22Rv1 (cell line): ENCODE measurements at regions not wholly inside any gene's neighbourhood (a gene's known extent, or its start where the extent isn't known, plus 50 kb on each side); places are given as distances from the start of the nearest gene placed in this dataset.

Source experiments
- ZFX ChIP-seq: fragments of 450-650 bp; IDR thresholded peaks from 2 replicates; pipeline ENCODE4 v1.6.1; 2017; ENCODE audit warnings: antibody characterized with exemption, borderline replicate concordance
- TF ChIP-seq, protein P1 (sequence below): fragments of 450-650 bp; IDR thresholded peaks from 2 replicates; pipeline ENCODE4 v1.5.1; 2017; ENCODE audit warnings: mild to moderate bottlenecking

DNA sequence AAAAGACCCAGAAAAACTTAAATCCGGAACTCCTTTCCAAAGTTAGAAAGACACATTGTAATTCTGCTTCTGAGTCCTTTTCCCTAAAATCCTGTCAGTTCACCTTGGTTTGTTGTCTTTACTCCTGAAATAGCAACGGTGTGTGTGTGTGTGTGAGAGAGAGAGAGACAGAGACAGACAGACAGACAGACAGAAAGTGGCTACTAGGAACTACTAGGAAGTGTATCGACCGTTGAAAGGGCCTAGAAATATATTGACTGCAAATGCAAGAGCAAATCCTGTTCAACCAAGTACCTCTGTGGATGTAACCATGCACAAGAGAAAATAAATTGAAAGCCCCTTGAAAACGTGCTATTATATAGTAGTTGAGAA is 100.0 kb upstream of the MLIP start:
- TF ChIP-seq, protein P1, sequence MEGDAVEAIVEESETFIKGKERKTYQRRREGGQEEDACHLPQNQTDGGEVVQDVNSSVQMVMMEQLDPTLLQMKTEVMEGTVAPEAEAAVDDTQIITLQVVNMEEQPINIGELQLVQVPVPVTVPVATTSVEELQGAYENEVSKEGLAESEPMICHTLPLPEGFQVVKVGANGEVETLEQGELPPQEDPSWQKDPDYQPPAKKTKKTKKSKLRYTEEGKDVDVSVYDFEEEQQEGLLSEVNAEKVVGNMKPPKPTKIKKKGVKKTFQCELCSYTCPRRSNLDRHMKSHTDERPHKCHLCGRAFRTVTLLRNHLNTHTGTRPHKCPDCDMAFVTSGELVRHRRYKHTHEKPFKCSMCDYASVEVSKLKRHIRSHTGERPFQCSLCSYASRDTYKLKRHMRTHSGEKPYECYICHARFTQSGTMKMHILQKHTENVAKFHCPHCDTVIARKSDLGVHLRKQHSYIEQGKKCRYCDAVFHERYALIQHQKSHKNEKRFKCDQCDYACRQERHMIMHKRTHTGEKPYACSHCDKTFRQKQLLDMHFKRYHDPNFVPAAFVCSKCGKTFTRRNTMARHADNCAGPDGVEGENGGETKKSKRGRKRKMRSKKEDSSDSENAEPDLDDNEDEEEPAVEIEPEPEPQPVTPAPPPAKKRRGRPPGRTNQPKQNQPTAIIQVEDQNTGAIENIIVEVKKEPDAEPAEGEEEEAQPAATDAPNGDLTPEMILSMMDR, result no peak
- no peak for TF ChIP-seq ZFX
